Parathyroid adenoma (tissue), 2 donors: ENCODE measurements at regions not wholly inside any gene's neighbourhood (a gene's known extent, or its start where the extent isn't known, plus 50 kb on each side); places are given as distances from the start of the nearest gene placed in this dataset.
"Not testable (repeated sequence)": the region's sequence is repeated elsewhere in the genome, so short reads cannot be mapped to it uniquely, and the experiment has no call there.

Experiments
- H2AFZ ChIP-seq: fragments of 300-600 bp; sonication (generic); one replicate; pipeline ENCODE4 v1.7.0; 2017; ENCODE audit warnings: antibody characterized with exemption, mild to moderate bottlenecking
- H3K27ac ChIP-seq: fragments of 300-600 bp; sonication (generic); one replicate; pipeline ENCODE4 v1.7.0; 2017
- H3K27me3 ChIP-seq: fragments of 300-600 bp; sonication (generic); one replicate; pipeline ENCODE4 v1.7.0; 2017; ENCODE audit warnings: low read length; ENCODE audit not compliant: control insufficient read depth, insufficient read depth
- H3K36me3 ChIP-seq: fragments of 300-600 bp; sonication (generic); one replicate; pipeline ENCODE4 v1.7.0; 2017; ENCODE audit warnings: low read length; ENCODE audit not compliant: control insufficient read depth, insufficient read depth
- H3K4me1 ChIP-seq: fragments of 300-600 bp; sonication (generic); one replicate; pipeline ENCODE4 v1.7.0; 2017; ENCODE audit warnings: control low read depth
- H3K4me2 ChIP-seq: fragments of 300-600 bp; sonication (generic); one replicate; pipeline ENCODE4 v1.7.0; 2017; ENCODE audit warnings: low read length
- H3K4me3 ChIP-seq: fragments of 300-600 bp; sonication (generic); one replicate; pipeline ENCODE4 v1.7.0; 2017; ENCODE audit warnings: low read depth, low read length
- H3K79me2 ChIP-seq: fragments of 300-600 bp; sonication (generic); one replicate; pipeline ENCODE4 v1.7.0; 2017; ENCODE audit warnings: control low read depth
- H3K9ac ChIP-seq: fragments of 300-600 bp; sonication (generic); one replicate; pipeline ENCODE4 v1.7.0; 2017; ENCODE audit warnings: mild to moderate bottlenecking
- H3K9me3 ChIP-seq: fragments of 300-600 bp; sonication (generic); one replicate; pipeline ENCODE4 v1.7.0; 2017; ENCODE audit warnings: low read length; ENCODE audit not compliant: control insufficient read depth
- TF ChIP-seq, protein P1 (sequence below): fragments of 300-600 bp; sonication (generic); IDR thresholded peaks from one replicate; pipeline ENCODE4 v1.7.0; 2017; ENCODE audit warnings: antibody characterized with exemption, mild to moderate bottlenecking
- donor health status: primary hyperparathyroidism.

DNA sequence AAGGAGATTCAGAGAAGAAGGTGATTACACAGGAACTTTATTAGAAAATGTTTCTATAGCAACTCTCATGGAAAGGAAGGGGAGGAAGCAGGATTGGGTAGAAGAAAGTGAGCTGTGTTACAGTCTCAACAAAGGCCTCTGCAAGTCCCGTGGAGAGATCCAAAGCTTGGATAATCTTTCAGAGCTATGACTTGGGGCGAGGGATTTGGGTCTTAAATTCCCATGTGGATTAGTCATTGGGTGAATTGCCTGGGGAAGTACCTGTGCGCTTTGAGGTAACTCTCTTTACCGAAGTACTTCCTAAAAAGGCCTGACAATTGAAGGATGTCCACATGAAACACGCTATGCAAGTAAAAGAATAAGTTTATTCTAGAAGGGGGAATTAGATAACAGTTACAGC is 133.8 kb upstream of the ANKRD50 start:
- H3K79me2 ChIP-seq: no peaks in the 10 kb centered on the region

DNA sequence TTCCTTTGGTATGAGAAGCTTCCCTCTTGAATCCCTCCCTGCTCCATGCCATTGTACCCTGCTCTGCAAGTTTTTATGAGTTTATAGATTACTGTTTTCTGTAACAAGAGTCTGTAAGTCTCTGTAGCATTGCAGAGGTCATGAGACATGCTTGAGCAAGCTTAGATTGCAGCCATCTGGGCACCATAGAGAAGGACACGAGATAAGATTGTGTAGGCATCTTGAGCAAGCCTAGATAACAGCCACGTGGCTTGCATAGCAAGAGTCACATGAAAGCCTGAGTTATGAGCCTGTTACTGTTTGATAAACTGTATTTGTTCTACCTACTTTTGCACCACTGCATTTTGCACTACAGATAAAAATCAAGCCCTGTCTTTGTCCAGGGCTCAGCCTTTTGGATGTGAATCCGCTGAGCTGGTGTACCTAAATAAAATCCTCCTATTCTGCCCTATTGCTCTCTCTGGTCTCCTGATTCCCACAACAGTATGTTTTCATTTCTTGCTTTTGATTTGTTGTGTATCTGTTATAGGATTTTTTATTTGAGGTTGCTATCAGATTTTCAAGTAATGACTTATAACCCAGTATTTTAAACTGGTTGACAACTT is 127.4 kb upstream of the ANKRD50 start:
- Histone ChIP-seq H3K9ac (no peak overlapping the region), H3K79me2 (no peaks in the 10 kb centered on the region), H3K4me3 (no peak overlapping the region), H3K27me3 (no peaks in the 10 kb centered on the region), H3K9me3 (peaks cover 5% of the 10 kb centered on the region), H3K36me3 (no peaks in the 10 kb centered on the region), H3K27ac (no peak overlapping the region), H3K4me1 (no peaks in the 10 kb centered on the region), H3K4me2 (no peak overlapping the region), H2AFZ (no peak overlapping the region)
- TF ChIP-seq, protein P1, sequence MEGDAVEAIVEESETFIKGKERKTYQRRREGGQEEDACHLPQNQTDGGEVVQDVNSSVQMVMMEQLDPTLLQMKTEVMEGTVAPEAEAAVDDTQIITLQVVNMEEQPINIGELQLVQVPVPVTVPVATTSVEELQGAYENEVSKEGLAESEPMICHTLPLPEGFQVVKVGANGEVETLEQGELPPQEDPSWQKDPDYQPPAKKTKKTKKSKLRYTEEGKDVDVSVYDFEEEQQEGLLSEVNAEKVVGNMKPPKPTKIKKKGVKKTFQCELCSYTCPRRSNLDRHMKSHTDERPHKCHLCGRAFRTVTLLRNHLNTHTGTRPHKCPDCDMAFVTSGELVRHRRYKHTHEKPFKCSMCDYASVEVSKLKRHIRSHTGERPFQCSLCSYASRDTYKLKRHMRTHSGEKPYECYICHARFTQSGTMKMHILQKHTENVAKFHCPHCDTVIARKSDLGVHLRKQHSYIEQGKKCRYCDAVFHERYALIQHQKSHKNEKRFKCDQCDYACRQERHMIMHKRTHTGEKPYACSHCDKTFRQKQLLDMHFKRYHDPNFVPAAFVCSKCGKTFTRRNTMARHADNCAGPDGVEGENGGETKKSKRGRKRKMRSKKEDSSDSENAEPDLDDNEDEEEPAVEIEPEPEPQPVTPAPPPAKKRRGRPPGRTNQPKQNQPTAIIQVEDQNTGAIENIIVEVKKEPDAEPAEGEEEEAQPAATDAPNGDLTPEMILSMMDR: no peak

More for the DNA sequence above, 133.8 kb upstream of the ANKRD50 start:
- H3K9me3 ChIP-seq: no peaks in the 10 kb centered on the region
- TF ChIP-seq, protein P1: no peak
- no peak overlapping the region for H3K4me3 ChIP-seq
- H3K9ac ChIP-seq: no peak overlapping the region
- H3K4me1 ChIP-seq: no peaks in the 10 kb centered on the region
- no peak overlapping the region for H3K27ac ChIP-seq
- no peaks in the 10 kb centered on the region for H3K36me3 ChIP-seq
- H2AFZ ChIP-seq: no peak overlapping the region
- H3K27me3 ChIP-seq: no peaks in the 10 kb centered on the region
- H3K4me2 ChIP-seq: no peak overlapping the region

DNA sequence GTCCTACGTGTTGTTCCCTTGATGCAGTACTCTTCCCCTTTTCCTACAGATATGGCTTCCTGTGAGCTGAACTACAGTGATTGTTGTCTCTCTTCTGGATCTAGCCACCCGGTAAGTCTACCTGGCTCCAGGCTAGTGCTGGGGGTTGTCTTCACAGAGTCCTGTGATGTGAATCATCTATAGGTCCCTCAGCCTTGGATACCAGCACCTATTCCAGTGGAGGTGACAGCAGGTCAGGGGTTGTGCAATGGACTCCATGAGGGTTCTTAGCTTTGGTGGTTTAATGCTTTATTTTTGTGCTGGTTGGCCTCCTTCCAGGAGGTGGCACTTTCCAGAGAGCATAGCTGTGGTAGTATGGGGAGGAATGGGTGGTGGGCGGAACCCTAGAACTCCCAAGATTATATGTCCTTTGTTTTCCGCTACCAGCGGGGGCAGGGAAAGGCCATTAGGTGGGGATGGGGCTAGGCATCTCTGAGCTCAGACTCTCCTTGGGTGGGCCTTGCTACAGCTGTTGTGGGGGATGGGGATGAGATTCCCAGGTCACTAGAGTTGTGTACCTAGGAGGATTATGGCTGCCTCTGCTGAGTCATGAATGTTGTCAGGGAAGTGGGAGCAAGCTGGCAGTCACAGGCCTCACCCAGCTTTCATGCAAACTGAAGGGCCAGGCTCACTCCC is 121.4 kb upstream of the ANKRD50 start:
- Histone ChIP-seq H3K79me2 (no peaks in the 10 kb centered on the region), H3K27ac (no peak overlapping the region), H3K36me3 (no peaks in the 10 kb centered on the region)

DNA sequence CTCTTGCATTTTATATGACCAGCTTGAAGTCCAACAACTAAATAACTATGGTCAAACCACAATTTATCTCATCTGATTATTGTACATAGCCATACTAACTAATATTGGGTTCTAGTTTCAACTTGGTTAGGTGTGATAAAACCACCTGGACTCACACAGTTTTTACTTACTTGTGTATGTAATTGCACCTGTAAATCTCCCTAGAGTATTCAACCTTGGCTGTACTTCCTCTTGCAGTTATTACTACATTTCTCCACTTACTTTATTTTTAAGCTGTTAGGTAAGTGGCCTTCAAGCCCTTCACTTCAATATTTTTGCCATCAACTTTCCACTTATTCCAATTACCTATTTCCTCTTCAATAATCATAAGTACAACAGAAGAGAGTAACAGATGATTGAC is 115.8 kb upstream of the ANKRD50 start:
- Histone ChIP-seq H3K9me3 (no peaks in the 10 kb centered on the region), H3K27ac (no peak overlapping the region), H3K27me3 (no peaks in the 10 kb centered on the region), H3K36me3 (no peaks in the 10 kb centered on the region), H3K4me2 (no peak overlapping the region), H3K79me2 (no peaks in the 10 kb centered on the region), H3K4me3 (no peak overlapping the region), H2AFZ (no peak overlapping the region), H3K4me1 (no peaks in the 10 kb centered on the region), H3K9ac (no peak overlapping the region)
- TF ChIP-seq, protein P1: no peak

More for the DNA sequence above, 121.4 kb upstream of the ANKRD50 start:
- no peaks in the 10 kb centered on the region for H3K4me1 ChIP-seq
- no peak overlapping the region for H3K4me2 ChIP-seq
- H3K4me3 ChIP-seq: no peak overlapping the region
- H2AFZ ChIP-seq: no peak overlapping the region
- peaks cover 2% of the 10 kb centered on the region for H3K9me3 ChIP-seq
- no peaks in the 10 kb centered on the region for H3K27me3 ChIP-seq
- TF ChIP-seq, protein P1: no peak
- H3K9ac ChIP-seq: no peak overlapping the region

DNA sequence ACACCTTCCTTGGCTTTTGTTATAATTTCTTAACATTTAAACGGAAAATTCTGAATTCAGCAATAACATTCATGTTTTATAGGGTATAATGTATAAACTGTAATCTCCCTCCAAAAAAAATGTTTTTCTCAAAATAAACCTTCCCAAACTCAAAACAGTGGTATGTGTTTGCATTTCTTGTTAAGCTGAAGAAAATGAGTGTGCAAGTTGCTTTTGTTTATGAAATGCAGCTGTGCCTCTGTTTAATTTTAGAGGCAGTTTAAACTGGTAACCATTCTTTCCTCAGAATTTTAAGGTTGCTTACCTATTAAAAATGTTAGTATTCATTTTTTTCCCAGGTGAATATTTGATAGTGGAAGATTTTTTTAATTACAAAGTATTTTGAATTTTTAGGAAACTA is 105.0 kb upstream of the ANKRD50 start:
- no peaks in the 10 kb centered on the region for H3K79me2 ChIP-seq
- H3K9ac ChIP-seq: no peak overlapping the region
- no peak overlapping the region for H3K27ac ChIP-seq
- H3K4me3 ChIP-seq: no peak overlapping the region
- TF ChIP-seq, protein P1: no peak
- no peak overlapping the region for H3K4me2 ChIP-seq
- no peak overlapping the region for H2AFZ ChIP-seq
- no peaks in the 10 kb centered on the region for H3K27me3 ChIP-seq
- H3K4me1 ChIP-seq: no peaks in the 10 kb centered on the region
- H3K36me3 ChIP-seq: no peaks in the 10 kb centered on the region
- H3K9me3 ChIP-seq: no peaks in the 10 kb centered on the region

DNA sequence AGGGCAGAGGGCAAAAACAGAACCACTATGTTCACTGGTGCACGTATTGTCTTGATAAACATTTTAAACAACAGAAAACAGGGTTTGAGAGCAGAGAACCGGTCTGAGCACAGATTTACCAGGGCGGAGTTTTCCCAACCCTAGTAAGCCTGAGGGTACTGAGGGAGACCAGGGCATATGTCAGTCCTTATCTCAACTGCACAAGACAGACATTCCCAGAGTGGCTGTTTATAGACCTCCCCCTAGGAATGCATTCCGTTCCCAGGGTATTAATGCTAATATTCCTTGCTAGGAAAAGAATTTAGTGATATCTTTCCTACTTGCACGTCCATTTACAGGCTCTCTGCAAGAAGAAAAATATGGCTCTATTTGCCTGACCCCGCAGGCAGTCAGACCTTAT is 99.7 kb upstream of the ANKRD50 start:
- not testable (repeated sequence) for H3K9ac ChIP-seq, H3K36me3 ChIP-seq, H3K27me3 ChIP-seq, H3K27ac ChIP-seq, H3K4me2 ChIP-seq, H3K4me3 ChIP-seq, H2AFZ ChIP-seq, H3K79me2 ChIP-seq, H3K9me3 ChIP-seq, H3K4me1 ChIP-seq
